K562 (cell line): ENCODE measurements at regions not wholly inside any gene's neighbourhood (a gene's known extent, or its start where the extent isn't known, plus 50 kb on each side); places are given as distances from the start of the nearest gene placed in this dataset.
A peak's percentile ranks its signal among the peaks of the same experiment; 100 is the strongest.

Experiments
- ARID2 ChIP-seq: fragments of 450-650 bp; IDR thresholded peaks from 2 replicates; pipeline ENCODE4 v1.6.1; 2017; ENCODE audit warnings: antibody characterized with exemption, mild to moderate bottlenecking
- BRCA1 ChIP-seq, 2 experiments: fragments of 450-650 bp in 1 of 2; sonication (generic) in 1 of 2; formaldehyde crosslinking in 1 of 2; IDR thresholded peaks; 2 replicates each; pipeline versions ENCODE4 v1.5.0 to v1.6.1; 2017 to 2020; ENCODE audit warnings: mild to moderate bottlenecking in 1 of 2, missing genetic modification reagents in 1 of 2
- BRD4 ChIP-seq: fragments of 200-600 bp; sonication (generic); IDR thresholded peaks from 2 replicates; pipeline ENCODE4 v1.6.1; 2017; ENCODE audit warnings: inconsistent platforms
- DACH1 ChIP-seq: fragments of 450-650 bp; IDR thresholded peaks from 2 replicates; pipeline ENCODE4 v1.6.1; 2018; ENCODE audit not compliant: partially characterized antibody
- ELF2 ChIP-seq: fragments of 250-450 bp; sonication (Bioruptor Pico); IDR thresholded peaks from 2 replicates; pipeline ENCODE4 v1.5.0; 2021; ENCODE audit warnings: mild to moderate bottlenecking
- ETS2 ChIP-seq: IDR thresholded peaks from 2 replicates; pipeline ENCODE4 v1.6.1; 2016; ENCODE audit warnings: borderline replicate concordance, missing genetic modification characterization, mild to moderate bottlenecking, moderate library complexity, missing compliant biosample characterization; ENCODE audit not compliant: poor library complexity, severe bottlenecking
- HCFC1 ChIP-seq: IDR thresholded peaks from 2 replicates; pipeline ENCODE4 v1.6.1; 2012; ENCODE audit warnings: low read depth, low read length, improper control_type of control experiment
- HNRNPH1 ChIP-seq: fragments of 200-400 bp; formaldehyde crosslinking; optimal IDR thresholded peaks from 2 replicates; pipeline ENCODE3; 2017; ENCODE audit warnings: low read depth, mild to moderate bottlenecking, low read length, moderate library complexity
- IRF1 ChIP-seq: sonication (generic); formaldehyde crosslinking; IDR thresholded peaks from 2 replicates; pipeline ENCODE4 v1.8.0; 2022; ENCODE audit warnings: missing genetic modification reagents, mild to moderate bottlenecking, borderline replicate concordance
- IRF2 ChIP-seq: sonication (generic); formaldehyde crosslinking; IDR thresholded peaks from 2 replicates; pipeline ENCODE4 v1.8.1; 2022; ENCODE audit warnings: mild to moderate bottlenecking, missing genetic modification reagents
- KAT2B ChIP-seq: IDR thresholded peaks from one replicate; pipeline ENCODE4 v1.6.1; 2012; ENCODE audit warnings: low read depth, mild to moderate bottlenecking, control low read depth, inconsistent platforms, low read length, moderate library complexity
- KDM2B ChIP-seq: fragments of 250-450 bp; sonication (Bioruptor Pico); IDR thresholded peaks from 2 replicates; pipeline ENCODE4 v1.8.0; 2021; ENCODE audit warnings: mild to moderate bottlenecking, moderate library complexity
- NBN ChIP-seq: fragments of 450-650 bp; IDR thresholded peaks from 2 replicates; pipeline ENCODE4 v1.6.1; 2016; ENCODE audit warnings: low read depth, mild to moderate bottlenecking
- NUFIP1 ChIP-seq: fragments of 450-650 bp; IDR thresholded peaks from 2 replicates; pipeline ENCODE4 v1.6.1; 2018; ENCODE audit not compliant: partially characterized antibody
- PBX2 ChIP-seq, 2 experiments: IDR thresholded peaks in 1 of 2; conservative IDR thresholded peaks in 1 of 2; 2 replicates each; pipeline ENCODE4 v1.6.1; 2016; ENCODE audit warnings: low read depth in 2 of 2, mild to moderate bottlenecking in 1 of 2, missing compliant biosample characterization in 1 of 2, missing genetic modification characterization in 1 of 2, moderate library complexity in 1 of 2
- PML ChIP-seq: IDR thresholded peaks from 2 replicates; pipeline ENCODE4 v1.6.1; 2012; ENCODE audit warnings: low read length, inconsistent platforms
- RBFOX2 ChIP-seq: fragments of 200-400 bp; formaldehyde crosslinking; IDR thresholded peaks from 2 replicates; pipeline ENCODE4 v1.6.1; 2017; ENCODE audit warnings: low read depth, mild to moderate bottlenecking, low read length, moderate library complexity
- SMAD1 ChIP-seq: fragments of 150-350 bp; IDR thresholded peaks from 2 replicates; pipeline ENCODE4 v1.6.1; 2014; ENCODE audit warnings: low read length, low read depth; ENCODE audit not compliant: partially characterized antibody
- SMC3 ChIP-seq: conservative IDR thresholded peaks from 2 replicates; pipeline ENCODE4 v1.6.1; 2011; ENCODE audit warnings: low read depth, low read length, improper control_type of control experiment; ENCODE audit not compliant: insufficient read depth
- STAT5B ChIP-seq: fragments of 250-450 bp; sonication (Bioruptor Pico); IDR thresholded peaks from 2 replicates; pipeline ENCODE4 v1.8.0; 2021; ENCODE audit warnings: mild to moderate bottlenecking, inconsistent platforms
- TBP ChIP-seq: optimal IDR thresholded peaks from 2 replicates; pipeline ENCODE3; 2011; ENCODE audit warnings: low read depth, low read length, improper control_type of control experiment
- U2AF2 ChIP-seq: fragments of 200-400 bp; formaldehyde crosslinking; optimal IDR thresholded peaks from 2 replicates; pipeline ENCODE3; 2017; ENCODE audit warnings: low read depth, mild to moderate bottlenecking, low read length
- XRCC3 ChIP-seq: fragments of 450-650 bp; IDR thresholded peaks from 2 replicates; pipeline ENCODE4 v1.6.1; 2017; ENCODE audit warnings: mild to moderate bottlenecking, moderate library complexity
- ZC3H4 ChIP-seq: sonication (generic); formaldehyde crosslinking; IDR thresholded peaks from 2 replicates; pipeline ENCODE4 v1.9.0; 2021; ENCODE audit warnings: missing genetic modification reagents, borderline replicate concordance
- ZEB2 ChIP-seq: fragments of 450-650 bp; IDR thresholded peaks from 2 replicates; pipeline ENCODE4 v1.6.1; 2016
- ZFP36 ChIP-seq: fragments of 150-350 bp; IDR thresholded peaks from 2 replicates; pipeline ENCODE4 v1.6.1; 2018; ENCODE audit warnings: low read length, low read depth; ENCODE audit not compliant: partially characterized antibody
- ZNF436 ChIP-seq: fragments of 250-450, 450-650 bp; sonication (Bioruptor Pico); formaldehyde crosslinking; IDR thresholded peaks from 2 replicates; pipeline ENCODE4 v1.7.0; 2020; ENCODE audit warnings: mild to moderate bottlenecking
- ZNF778 ChIP-seq: fragments of 450-650 bp; formaldehyde crosslinking; IDR thresholded peaks from 2 replicates; pipeline ENCODE4 v1.4.0; 2020; ENCODE audit warnings: mild to moderate bottlenecking, moderate library complexity

GRCh38 chr3:15859507-15860013, 61.8 kb upstream of the ANKRD28 start (continued):
- TF ChIP-seq KDM2B (CRISPR knock-in tag), result peak; percentile 71; the same call in 1 of the 2 replicates
- peak; percentile 26 for TF ChIP-seq HCFC1
- no peak for TF ChIP-seq IRF2 (CRISPR knock-in tag)
- no peak for TF ChIP-seq ARID2
- TF ChIP-seq SMC3, result no peak
- no peak for TF ChIP-seq NUFIP1
- no peak for TF ChIP-seq ZC3H4 (CRISPR knock-in tag)
- no peak for TF ChIP-seq ZNF436
- no peak for TF ChIP-seq HNRNPH1
- peak; percentile 52 for TF ChIP-seq TBP
- TF ChIP-seq ETS2 (tag), result no peak
- TF ChIP-seq STAT5B, result no peak
- no peak for TF ChIP-seq DACH1
- TF ChIP-seq RBFOX2, result peak; percentile 89
- no peak for TF ChIP-seq BRD4
- TF ChIP-seq KAT2B, result no peak
- TF ChIP-seq U2AF2, result no peak
- no peak for TF ChIP-seq IRF1
- no peak for TF ChIP-seq BRCA1 (IDR thresholded peaks at IDR 0.05)
- no peak for TF ChIP-seq BRCA1 (CRISPR knock-in tag; IDR thresholded peaks at IDR 0.05)
- TF ChIP-seq ZNF778 (CRISPR knock-in tag), result no peak
- TF ChIP-seq PML, result peak; percentile 38; the same call in 1 of the 2 replicates
- TF ChIP-seq NBN, result no peak
- TF ChIP-seq PBX2 (CRISPR knock-in tag; IDR thresholded peaks at IDR 0.05; ENCODE audit: low read depth), result no peak
- TF ChIP-seq PBX2 (tag; conservative IDR thresholded peaks at IDR 0.05; ENCODE audit: low read depth), result no peak
- no peak for TF ChIP-seq ZEB2
- no peak for TF ChIP-seq XRCC3
- no peak for TF ChIP-seq ZFP36
- TF ChIP-seq SMAD1, result peak; percentile 24
- TF ChIP-seq ELF2 (CRISPR knock-in tag), result no peak
